Activated CD4-positive, alpha-beta memory T cell treated with anti-CD3 and anti-CD28 coated beads, Interleukin-2, amount 10 ng/mL, durations not matched to agents 7 days and 5 days (primary cell): ENCODE measurements at regions not wholly inside any gene's neighbourhood (a gene's known extent, or its start where the extent isn't known, plus 50 kb on each side); places are given as distances from the start of the nearest gene placed in this dataset.

Experiments used
- CTCF ChIA-PET: fragments of 350-600 bp; sonication (Branson Sonifier 250); formaldehyde crosslinking; loops from one replicate; lab custom pipeline; 2021; ENCODE audit warnings: antibody characterized with exemption, inconsistent platforms; lab: Charles Lee
- POLR2A ChIA-PET: fragments of 350-600 bp; sonication (Branson Sonifier 250); formaldehyde crosslinking; loops from one replicate; lab custom pipeline; 2021; ENCODE audit warnings: antibody characterized with exemption; lab: Charles Lee
- DNase-seq: peaks from one replicate; pipeline ENCODE4 v3.0.0-alpha.2; 2020
- H3K27ac Mint-ChIP-seq: one replicate; pipeline ENCODE4 v1.8.0; 2021; ENCODE audit warnings: mild to moderate bottlenecking, mixed read lengths
- H3K27me3 Mint-ChIP-seq: one replicate; pipeline ENCODE4 v1.8.0; 2021; ENCODE audit warnings: mixed read lengths
- H3K36me3 Mint-ChIP-seq: one replicate; pipeline ENCODE4 v1.8.0; 2021; ENCODE audit warnings: low read depth, mixed read lengths
- H3K4me1 Mint-ChIP-seq: one replicate; pipeline ENCODE4 v1.8.0; 2021; ENCODE audit warnings: mixed read lengths
- H3K4me3 Mint-ChIP-seq: one replicate; pipeline ENCODE4 v1.8.0; 2021; ENCODE audit warnings: mild to moderate bottlenecking, mixed read lengths
- H3K9me3 Mint-ChIP-seq: one replicate; pipeline ENCODE4 v1.8.0; 2021; ENCODE audit warnings: mixed read lengths

- Mint-ChIP-seq H3K36me3 (no peaks in the 10 kb centered on the region), H3K4me3 (no peak overlapping the region), H3K27me3 (peaks cover 7% of the 10 kb centered on the region), H3K9me3 (no peaks in the 10 kb centered on the region), H3K27ac (no peak overlapping the region), H3K4me1 (no peaks in the 10 kb centered on the region)
- DNase-seq = no peak
- ChIA-PET CTCF (no interaction called here), POLR2A (no interaction called here)
These were observed 515.6 kb downstream of the LMO4 start for GRCh38 chr1:87844251-87844650.

GRCh38 chr1:87851490-87851889 lies 522.8 kb downstream of the LMO4 start:
- ChIA-PET CTCF (no interaction called here), POLR2A (no interaction called here)
- Mint-ChIP-seq H3K4me3 (no peak overlapping the region), H3K36me3 (no peaks in the 10 kb centered on the region), H3K27ac (no peak overlapping the region), H3K4me1 (no peaks in the 10 kb centered on the region), H3K9me3 (no peaks in the 10 kb centered on the region), H3K27me3 (peaks cover 2% of the 10 kb centered on the region)
- DNase-seq = no peak

- Mint-ChIP-seq H3K9me3 (no peaks in the 10 kb centered on the region), H3K27me3 (peaks cover 2% of the 10 kb centered on the region), H3K4me1 (no peaks in the 10 kb centered on the region), H3K4me3 (no peak overlapping the region), H3K27ac (no peak overlapping the region), H3K36me3 (no peaks in the 10 kb centered on the region)
- ChIA-PET CTCF (no interaction called here), POLR2A (no interaction called here)
- no peak for DNase-seq
These were observed 523.9 kb downstream of the LMO4 start for GRCh38 chr1:87852410-87853161.

DNA sequence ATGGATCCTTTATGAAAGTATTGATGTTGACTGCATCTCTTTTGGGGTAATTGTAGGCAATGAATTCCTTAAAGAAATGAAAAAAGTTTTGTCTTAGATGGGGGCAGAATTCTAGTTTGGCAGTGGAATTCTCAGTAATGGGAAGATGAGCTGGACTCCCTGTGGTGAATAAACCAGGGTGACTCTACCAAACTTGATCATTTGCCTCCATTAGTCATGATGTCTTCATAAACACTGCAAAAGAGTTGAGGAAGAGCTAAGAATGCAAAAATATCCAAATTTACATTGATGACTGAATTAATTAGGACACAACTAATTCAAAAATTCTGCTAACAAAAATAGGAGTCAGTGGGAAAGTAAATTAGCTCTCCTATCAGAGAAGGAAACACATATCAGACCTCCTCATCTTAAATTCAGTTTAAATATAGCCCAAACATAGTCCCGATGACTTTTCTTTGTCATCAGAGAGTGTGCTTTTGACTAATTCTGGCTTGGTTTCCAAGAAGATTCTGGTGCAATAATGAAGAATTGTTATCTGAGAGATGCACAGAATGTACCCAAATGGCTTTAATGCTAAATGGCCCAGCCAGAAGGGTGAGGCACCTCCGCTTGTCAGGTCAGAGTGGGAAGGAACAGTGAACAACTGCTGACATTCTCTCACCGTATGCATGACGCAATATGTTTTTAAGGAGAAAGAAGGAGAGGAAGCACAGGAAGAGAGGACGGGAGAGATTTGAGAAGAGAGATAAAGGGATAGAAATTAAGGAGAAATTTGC lies 525.1 kb downstream of the LMO4 start:
- Mint-ChIP-seq H3K9me3 (no peaks in the 10 kb centered on the region), H3K36me3 (no peaks in the 10 kb centered on the region), H3K27ac (no peak overlapping the region), H3K27me3 (peaks cover 2% of the 10 kb centered on the region), H3K4me3 (no peak overlapping the region), H3K4me1 (no peaks in the 10 kb centered on the region)
- CTCF ChIA-PET = no interaction called here
- POLR2A ChIA-PET = no interaction called here
- DNase-seq = no peak

GRCh38 chr1:87863317-87863716 lies 534.6 kb downstream of the LMO4 start:
- Mint-ChIP-seq H3K36me3 (no peaks in the 10 kb centered on the region), H3K4me1 (peaks cover 6% of the 10 kb centered on the region), H3K27ac (no peak overlapping the region), H3K4me3 (no peak overlapping the region), H3K27me3 (no peaks in the 10 kb centered on the region), H3K9me3 (no peaks in the 10 kb centered on the region)
- POLR2A ChIA-PET = no interaction called here
- CTCF ChIA-PET = no interaction called here
- DNase-seq = no peak

DNA sequence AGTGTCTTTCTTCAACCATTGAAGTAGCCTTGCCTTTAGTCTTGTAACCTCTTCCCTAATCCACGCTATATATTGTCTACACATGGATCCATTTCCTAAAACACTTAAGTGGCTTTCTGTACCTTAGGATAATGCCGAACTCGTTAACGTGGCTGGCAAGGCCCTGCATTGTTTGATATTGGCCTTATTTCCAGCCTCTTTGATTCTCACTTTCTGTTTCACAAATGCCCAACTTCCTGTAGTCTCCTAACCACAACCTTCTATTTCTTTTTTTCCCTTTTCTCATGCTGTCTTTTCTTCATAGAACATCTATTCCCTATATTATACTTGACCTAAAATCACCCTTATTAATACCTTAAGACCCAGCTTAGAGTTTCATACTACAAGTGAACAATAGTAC lies 536.0 kb downstream of the LMO4 start:
- no peak overlapping the region for H3K27ac Mint-ChIP-seq

GRCh38 chr1:87866416-87866815 lies 537.7 kb downstream of the LMO4 start:
- CTCF ChIA-PET = no interaction called here
- no peak for DNase-seq
- no peaks in the 10 kb centered on the region for H3K27me3 Mint-ChIP-seq
- H3K36me3 Mint-ChIP-seq = no peaks in the 10 kb centered on the region
- H3K27ac Mint-ChIP-seq = no peak overlapping the region
- POLR2A ChIA-PET = no interaction called here
- peaks cover 6% of the 10 kb centered on the region for H3K4me1 Mint-ChIP-seq
- H3K4me3 Mint-ChIP-seq = no peak overlapping the region
- H3K9me3 Mint-ChIP-seq = no peaks in the 10 kb centered on the region

More for the DNA sequence above, 536.0 kb downstream of the LMO4 start:
- CTCF ChIA-PET = no interaction called here
- Mint-ChIP-seq H3K4me3 (no peak overlapping the region), H3K9me3 (no peaks in the 10 kb centered on the region), H3K4me1 (peaks cover 6% of the 10 kb centered on the region), H3K27me3 (no peaks in the 10 kb centered on the region), H3K36me3 (no peaks in the 10 kb centered on the region)
- no peak for DNase-seq
- POLR2A ChIA-PET = no interaction called here

- H3K9me3 Mint-ChIP-seq = no peaks in the 10 kb centered on the region
- POLR2A ChIA-PET = no interaction called here
These were observed 538.9 kb downstream of the LMO4 start for GRCh38 chr1:87867626-87868025.

DNA sequence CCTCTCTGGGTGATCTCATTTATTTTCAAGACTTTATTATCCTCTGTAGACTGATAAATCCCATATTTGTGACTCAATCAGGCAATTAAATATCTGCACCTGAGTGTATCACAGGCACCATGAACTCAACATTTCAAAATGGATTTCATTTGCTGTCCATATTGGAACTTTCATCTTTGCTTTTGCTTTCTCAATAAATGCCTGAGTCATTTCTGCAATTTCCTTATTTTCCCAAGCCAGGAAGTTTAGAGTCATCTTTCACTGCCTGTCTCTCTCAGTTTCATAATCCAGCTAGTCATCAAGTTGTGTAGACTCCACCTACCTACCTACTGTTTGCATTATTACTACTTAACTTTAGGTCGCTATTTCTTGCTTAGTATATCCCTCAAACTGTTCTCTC lies 540.9 kb downstream of the LMO4 start:
- Mint-ChIP-seq H3K4me1 (peaks cover 4% of the 10 kb centered on the region), H3K27me3 (no peaks in the 10 kb centered on the region), H3K9me3 (no peaks in the 10 kb centered on the region), H3K27ac (no peak overlapping the region), H3K36me3 (no peaks in the 10 kb centered on the region), H3K4me3 (no peak overlapping the region)
- ChIA-PET POLR2A (no interaction called here), CTCF (no interaction called here)
- DNase-seq = no peak

More at GRCh38 chr1:87867626-87868025, 538.9 kb downstream of the LMO4 start:
- no peak for DNase-seq
- Mint-ChIP-seq H3K27ac (no peak overlapping the region), H3K36me3 (no peaks in the 10 kb centered on the region), H3K4me3 (no peak overlapping the region), H3K4me1 (peaks cover 6% of the 10 kb centered on the region), H3K27me3 (no peaks in the 10 kb centered on the region)
- CTCF ChIA-PET = no interaction called here

DNA sequence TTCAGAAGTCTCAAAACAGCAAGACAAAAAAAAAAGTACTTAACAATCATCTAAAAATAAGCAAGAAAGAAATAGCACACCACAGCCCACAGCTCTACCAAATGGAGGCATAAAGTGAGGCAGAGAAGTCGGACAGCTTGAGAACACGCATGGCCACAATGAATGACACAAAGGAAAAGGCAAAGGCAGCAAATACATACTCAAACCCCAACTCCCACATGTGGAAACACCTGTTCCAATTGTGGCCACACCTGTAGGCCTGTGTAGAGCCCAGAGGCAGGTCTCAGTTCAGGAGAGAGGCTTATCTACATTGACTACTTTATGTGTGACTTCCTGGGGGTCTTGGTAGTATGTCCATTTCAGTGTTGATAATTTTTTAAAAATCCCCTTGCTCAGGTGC lies 543.5 kb downstream of the LMO4 start:
- Mint-ChIP-seq H3K4me3 (no peak overlapping the region), H3K27me3 (no peaks in the 10 kb centered on the region), H3K4me1 (no peaks in the 10 kb centered on the region), H3K36me3 (no peaks in the 10 kb centered on the region), H3K27ac (no peak overlapping the region), H3K9me3 (no peaks in the 10 kb centered on the region)
- no peak for DNase-seq
- POLR2A ChIA-PET = no interaction called here
- CTCF ChIA-PET = no interaction called here

- Mint-ChIP-seq H3K27ac (no peak overlapping the region), H3K9me3 (no peaks in the 10 kb centered on the region), H3K4me1 (no peaks in the 10 kb centered on the region), H3K36me3 (no peaks in the 10 kb centered on the region), H3K27me3 (no peaks in the 10 kb centered on the region), H3K4me3 (no peak overlapping the region)
- CTCF ChIA-PET = no interaction called here
- POLR2A ChIA-PET = no interaction called here
- no peak for DNase-seq
These were observed 544.0 kb downstream of the LMO4 start for GRCh38 chr1:87872692-87873091.

DNA sequence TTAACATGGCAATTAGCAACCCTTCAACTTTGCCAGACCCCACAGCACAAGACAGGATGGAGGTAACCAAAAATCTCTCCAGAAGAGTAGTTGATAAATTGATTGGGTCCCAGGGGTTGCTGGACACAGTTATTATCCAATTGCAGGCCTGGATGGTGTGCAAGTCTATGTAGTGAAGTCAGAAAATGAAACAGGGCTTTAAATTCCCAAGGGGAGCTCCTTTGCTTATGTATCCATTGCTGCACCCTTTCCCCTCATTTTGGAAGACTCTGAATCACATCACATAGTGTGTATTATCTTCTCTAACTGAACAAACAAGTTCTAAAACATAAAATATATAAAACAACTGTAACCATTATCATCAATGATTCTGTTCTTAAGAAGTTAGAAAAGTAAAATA lies 550.2 kb downstream of the LMO4 start:
- POLR2A ChIA-PET = no interaction called here
- no peaks in the 10 kb centered on the region for H3K9me3 Mint-ChIP-seq
- no peaks in the 10 kb centered on the region for H3K4me1 Mint-ChIP-seq
- CTCF ChIA-PET = no interaction called here
- no peak overlapping the region for H3K4me3 Mint-ChIP-seq
- DNase-seq = no peak
- no peak overlapping the region for H3K27ac Mint-ChIP-seq
- no peaks in the 10 kb centered on the region for H3K36me3 Mint-ChIP-seq
- no peaks in the 10 kb centered on the region for H3K27me3 Mint-ChIP-seq

GRCh38 chr1:87880098-87880760 lies 551.5 kb downstream of the LMO4 start:
- Mint-ChIP-seq H3K4me3 (no peak overlapping the region), H3K27me3 (no peaks in the 10 kb centered on the region), H3K4me1 (no peaks in the 10 kb centered on the region), H3K36me3 (no peaks in the 10 kb centered on the region), H3K27ac (no peak overlapping the region), H3K9me3 (no peaks in the 10 kb centered on the region)
- no peak for DNase-seq
- ChIA-PET POLR2A (no interaction called here), CTCF (no interaction called here)
